PC-9 (cell line): ENCODE measurements at regions not wholly inside any gene's neighbourhood (a gene's known extent, or its start where the extent isn't known, plus 50 kb on each side); places are given as distances from the start of the nearest gene placed in this dataset.

Experiments
- BruUV-seq: library from RNA; stranded (reverse); fragments of 400-500 nt; replicated peaks from 2 replicates; lab custom pipeline; 2021; lab: Mats Ljungman, UMichigan
- CTCF ChIA-PET: fragments of 300-600 bp; sonication (Branson Sonifier 250); formaldehyde crosslinking; loops from one replicate; lab custom pipeline; 2022; ENCODE audit warnings: antibody characterized with exemption; lab: Charles Lee
- POLR2A ChIA-PET: fragments of 300-600 bp; sonication (Branson Sonifier 250); formaldehyde crosslinking; loops from one replicate; lab custom pipeline; 2022; ENCODE audit warnings: antibody characterized with exemption; ENCODE audit not compliant: unreplicated experiment; lab: Charles Lee
- DNase-seq, 2 experiments: peaks; one replicate each; pipeline versions ENCODE4 v3.0.0 to v3.0.0-alpha.2; 2015 to 2022; ENCODE audit warnings: mixed read lengths in 1 of 2
- H2AFZ ChIP-seq: fragments of 200-600 bp; sonication (generic); 2 replicates; pipeline ENCODE4 v1.8.1; 2017; ENCODE audit warnings: antibody characterized with exemption
- H3F3A ChIP-seq: fragments of 200-600 bp; sonication (generic); 2 replicates; pipeline ENCODE4 v1.8.1; 2017; ENCODE audit warnings: antibody characterized with exemption, mild to moderate bottlenecking, low read depth; ENCODE audit not compliant: insufficient read depth
- H3K27ac ChIP-seq: fragments of 200-600 bp; sonication (generic); 2 replicates; pipeline ENCODE4 v1.6.1; 2016; ENCODE audit warnings: mixed run types
- H3K27me3 ChIP-seq: fragments of 200-600 bp; sonication (generic); 2 replicates; pipeline ENCODE4 v1.6.1; 2016; ENCODE audit warnings: low read depth, mixed run types; ENCODE audit not compliant: insufficient read depth
- H3K36me3 ChIP-seq: fragments of 200-600 bp; sonication (generic); 2 replicates; pipeline ENCODE4 v1.6.1; 2016; ENCODE audit warnings: low read depth, mixed run types
- H3K4me1 ChIP-seq: fragments of 200-600 bp; sonication (generic); replicated peaks from 2 replicates; pipeline ENCODE4 v1.6.1; 2016; ENCODE audit warnings: mixed run types; ENCODE audit not compliant: insufficient read depth
- H3K4me2 ChIP-seq: fragments of 200-600 bp; sonication (generic); 2 replicates; pipeline ENCODE4 v1.6.1; 2017; ENCODE audit warnings: mixed run types
- H3K4me3 ChIP-seq: fragments of 200-600 bp; sonication (generic); 2 replicates; pipeline ENCODE4 v1.6.1; 2016; ENCODE audit warnings: mixed run types
- H3K79me2 ChIP-seq: fragments of 200-600 bp; sonication (generic); 2 replicates; pipeline ENCODE4 v1.6.1; 2017; ENCODE audit warnings: low read depth, mixed run types
- H3K9me2 ChIP-seq: fragments of 200-600 bp; sonication (generic); 2 replicates; pipeline ENCODE4 v1.8.1; 2017; ENCODE audit warnings: mild to moderate bottlenecking; ENCODE audit not compliant: insufficient read depth
- H3K9me3 ChIP-seq: fragments of 200-600 bp; sonication (generic); 2 replicates; pipeline ENCODE4 v1.8.1; 2016; ENCODE audit warnings: low read depth; ENCODE audit not compliant: insufficient read depth
- H4K20me1 ChIP-seq: fragments of 200-600 bp; sonication (generic); 2 replicates; pipeline ENCODE4 v1.8.1; 2017; ENCODE audit not compliant: insufficient read depth
- CTCF ChIP-seq: fragments of 200-600 bp; sonication (generic); conservative IDR thresholded peaks from 2 replicates; pipeline ENCODE4 v1.6.1; 2017; ENCODE audit warnings: mixed run types, antibody characterized with exemption, mild to moderate bottlenecking, moderate library complexity
- EZH2 ChIP-seq: fragments of 200-600 bp; sonication (generic); IDR thresholded peaks from 2 replicates; pipeline ENCODE4 v1.8.0; 2017; ENCODE audit warnings: antibody characterized with exemption, low read depth
- intact Hi-C: fragments of 100-400 bp; cut with micrococcal nuclease; formaldehyde crosslinking; loops from one replicate; pipeline ENCODE4 v1.10.0; 2022; ENCODE audit not compliant: unreplicated experiment

GRCh38 chr3:120838441-120839091 is 69.4 kb upstream of the STXBP5L start:
- Histone ChIP-seq H3K27me3 (no peaks in the 10 kb centered on the region), H3K4me3 (no peak overlapping the region), H3K9me3 (no peaks in the 10 kb centered on the region), H2AFZ (no peak overlapping the region), H4K20me1 (no peaks in the 10 kb centered on the region), H3K36me3 (no peaks in the 10 kb centered on the region), H3K4me1 (0 out of 2 replicates have a peak, but pooled peaks cover 7% of the 10 kb centered on the region), H3K4me2 (no peak overlapping the region), H3K9me2 (no peaks in the 10 kb centered on the region), H3F3A (no peaks in the 10 kb centered on the region), H3K27ac (no peak overlapping the region), H3K79me2 (no peaks in the 10 kb centered on the region)
- ChIA-PET POLR2A (no interaction called here), CTCF (no interaction called here)
- no peak for DNase-seq
- TF ChIP-seq EZH2 = no peak
- no peak for TF ChIP-seq CTCF
- intact Hi-C loops = no loop called here
- BruUV-seq = no TSS peak

- Histone ChIP-seq H3K36me3 (no peaks in the 10 kb centered on the region), H2AFZ (no peak overlapping the region), H3K27me3 (no peaks in the 10 kb centered on the region), H3K79me2 (no peaks in the 10 kb centered on the region), H3F3A (no peaks in the 10 kb centered on the region), H3K9me2 (no peaks in the 10 kb centered on the region), H4K20me1 (no peaks in the 10 kb centered on the region), H3K9me3 (no peaks in the 10 kb centered on the region), H3K4me3 (no peak overlapping the region), H3K27ac (no peak overlapping the region), H3K4me2 (no peak overlapping the region), H3K4me1 (0 out of 2 replicates have a peak, but pooled peaks cover 7% of the 10 kb centered on the region)
- POLR2A ChIA-PET = no interaction called here
- CTCF ChIA-PET = no interaction called here
- BruUV-seq = no TSS peak
- DNase-seq = no peak
- intact Hi-C loops = no loop called here
- no peak for TF ChIP-seq CTCF
- no peak for TF ChIP-seq EZH2
Measured at GRCh38 chr3:120839120-120839519, 68.9 kb upstream of the STXBP5L start.

- no TSS peak for BruUV-seq
- intact Hi-C loops = no loop called here
- Histone ChIP-seq H2AFZ (no peak overlapping the region), H3F3A (no peaks in the 10 kb centered on the region), H3K4me3 (no peak overlapping the region), H3K36me3 (no peaks in the 10 kb centered on the region), H3K4me2 (no peak overlapping the region), H3K27ac (no peak overlapping the region), H3K27me3 (no peaks in the 10 kb centered on the region), H3K79me2 (no peaks in the 10 kb centered on the region), H3K4me1 (0 out of 2 replicates have a peak, but pooled peaks cover 7% of the 10 kb centered on the region), H3K9me3 (no peaks in the 10 kb centered on the region), H4K20me1 (no peaks in the 10 kb centered on the region), H3K9me2 (no peaks in the 10 kb centered on the region)
- ChIA-PET POLR2A (no interaction called here), CTCF (no interaction called here)
- no peak for DNase-seq
- no peak for TF ChIP-seq CTCF
- no peak for TF ChIP-seq EZH2
Measured at GRCh38 chr3:120841264-120841663, 66.7 kb upstream of the STXBP5L start.
